DMS 273 treated with DMSO at 0.1 percent for 48 hours (cell line): ENCODE measurements at regions not wholly inside any gene's neighbourhood (a gene's known extent, or its start where the extent isn't known, plus 50 kb on each side); places are given as distances from the start of the nearest gene placed in this dataset.
"Not testable (repeated sequence)": the region's sequence is repeated elsewhere in the genome, so short reads cannot be mapped to it uniquely, and the experiment has no call there.

ENCODE experiments used
- DNase-seq: peaks from one replicate; lab custom pipeline; 2025; lab: John Stamatoyannopoulos, UW

- DNase-seq: no peak
These were observed 228.6 kb upstream of the ARRDC3 start for GRCh38 chr5:91611746-91612145.

- DNase-seq: no peak
These were observed 224.6 kb upstream of the ARRDC3 start for GRCh38 chr5:91607675-91608074.

GRCh38 chr5:91599863-91600262 is 216.7 kb upstream of the ARRDC3 start:
- no peak for DNase-seq

- DNase-seq: no peak
These were observed 215.1 kb upstream of the ARRDC3 start for GRCh38 chr5:91598216-91598615.

- DNase-seq: no peak
These were observed 212.3 kb upstream of the ARRDC3 start for GRCh38 chr5:91595424-91595823.

DNA sequence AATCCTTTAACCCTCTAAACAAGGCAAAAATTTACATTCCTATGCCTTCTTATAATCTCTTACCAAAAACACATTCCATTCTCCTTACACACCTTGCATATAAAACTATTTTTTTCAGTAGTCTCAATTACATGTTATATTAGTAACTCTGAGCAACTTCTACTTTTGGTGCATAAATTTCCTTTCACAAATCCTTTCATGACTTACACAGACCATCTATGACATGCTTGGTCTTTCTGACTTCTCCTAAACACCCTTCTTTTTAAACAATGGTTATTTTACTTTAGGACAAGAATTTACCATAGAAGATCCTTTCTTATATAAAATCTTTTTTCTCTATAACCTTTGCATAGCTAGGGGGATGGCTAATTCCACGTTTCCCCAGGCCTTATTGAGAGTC is 208.0 kb upstream of the ARRDC3 start:
- no peak for DNase-seq

DNA sequence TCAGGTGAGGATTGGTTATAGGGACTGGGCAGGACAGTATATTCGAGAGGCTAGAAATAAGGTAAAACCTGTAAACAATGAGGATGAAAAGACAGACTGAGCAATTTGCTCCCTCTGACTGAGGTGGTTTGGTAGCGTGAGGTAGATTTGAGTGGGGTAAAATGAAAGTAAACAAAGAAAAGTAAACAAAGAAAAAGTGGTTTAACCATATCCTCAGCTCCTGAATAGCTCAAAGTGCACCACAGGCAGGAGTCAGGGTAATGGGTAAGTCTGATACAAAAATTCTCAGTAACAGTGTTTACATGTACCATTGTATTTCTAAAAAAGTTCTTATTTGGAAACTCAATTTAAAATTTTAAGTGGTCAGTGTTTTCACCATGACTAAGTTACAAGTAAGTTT is 203.1 kb upstream of the ARRDC3 start:
- no peak for DNase-seq

GRCh38 chr5:91584352-91584751 is 201.2 kb upstream of the ARRDC3 start:
- DNase-seq: no peak

DNA sequence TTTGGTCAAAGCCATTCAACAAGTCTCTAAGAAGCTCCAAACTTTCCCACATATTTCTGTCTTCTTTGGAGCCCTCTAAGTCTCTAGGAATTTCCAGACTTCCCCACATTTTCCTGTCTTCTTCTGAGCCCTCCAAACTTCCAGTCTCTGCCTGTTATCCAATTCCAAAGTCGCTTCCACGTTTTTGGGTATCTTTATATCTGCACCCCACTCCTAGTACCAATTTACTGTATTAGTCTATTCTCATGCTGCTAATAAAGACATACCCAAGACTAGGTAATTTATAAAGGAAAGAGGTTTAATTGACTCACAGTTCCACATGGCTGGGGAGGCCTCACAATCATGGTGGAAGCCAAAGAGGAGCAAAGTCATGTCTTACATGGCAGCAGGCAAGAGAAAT is 182.9 kb upstream of the ARRDC3 start:
- DNase-seq: not testable (repeated sequence)

DNA sequence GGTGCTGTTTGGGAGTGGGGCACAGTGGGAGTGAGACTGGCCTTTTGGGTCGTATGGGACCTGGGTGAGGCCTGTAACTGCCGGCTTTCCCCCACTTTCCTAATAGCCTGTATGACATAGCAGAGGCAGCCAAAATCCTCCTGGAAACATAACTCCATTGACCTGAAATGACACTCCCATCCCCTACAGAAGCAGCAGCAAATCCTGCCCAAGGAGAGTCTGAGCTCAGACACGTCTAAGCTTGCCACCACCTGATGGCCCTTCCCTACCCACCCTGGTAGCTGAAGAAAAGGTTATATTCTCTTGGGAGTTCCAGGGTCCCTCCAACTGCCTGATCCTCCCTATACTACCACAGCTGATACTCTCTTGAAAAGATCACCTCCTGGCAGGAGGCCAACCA is 179.8 kb upstream of the ARRDC3 start:
- DNase-seq: no peak

GRCh38 chr5:91541696-91542095 is 158.6 kb upstream of the ARRDC3 start:
- no peak for DNase-seq

- DNase-seq: no peak
These were observed 155.1 kb upstream of the ARRDC3 start for GRCh38 chr5:91538179-91538578.

GRCh38 chr5:91535499-91535898 is 152.4 kb upstream of the ARRDC3 start:
- DNase-seq: no peak

DNA sequence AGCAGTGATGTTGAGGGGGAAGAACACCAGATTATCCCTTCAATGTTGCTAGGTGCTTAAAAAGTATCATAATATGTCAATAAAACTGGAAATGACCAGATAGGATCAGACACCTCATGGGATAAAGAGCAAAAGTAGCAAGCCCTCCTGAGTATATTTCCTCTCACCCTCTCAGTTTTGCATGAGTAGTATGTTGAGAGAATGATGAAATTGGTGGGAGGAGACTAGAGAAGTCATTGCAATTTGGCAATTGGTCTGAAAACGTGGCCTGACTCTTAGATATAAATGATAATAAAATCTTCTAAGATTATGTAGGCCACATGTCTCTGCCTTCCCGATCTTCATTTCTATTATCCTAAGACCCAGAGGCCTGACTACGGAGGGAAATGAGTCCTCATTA is 151.2 kb upstream of the ARRDC3 start:
- no peak for DNase-seq

DNA sequence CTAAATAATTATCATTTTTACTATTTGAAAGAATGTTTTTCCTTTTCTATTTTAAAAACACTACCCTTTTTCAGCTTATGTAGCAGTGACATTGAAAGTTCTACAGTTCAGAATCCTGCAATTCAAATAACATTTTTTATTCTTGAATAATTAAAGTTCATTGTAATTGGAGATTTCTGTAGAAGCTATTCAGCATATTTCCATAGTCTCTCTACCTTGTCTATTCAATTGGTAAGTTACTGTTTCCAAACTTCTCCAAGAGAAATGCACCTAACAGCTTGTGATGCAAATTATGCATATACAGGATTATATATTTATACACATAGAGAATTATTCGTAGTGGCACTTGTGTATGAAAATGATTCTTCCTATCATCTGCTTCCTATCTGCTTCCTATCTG is 149.7 kb upstream of the ARRDC3 start:
- no peak for DNase-seq

DNA sequence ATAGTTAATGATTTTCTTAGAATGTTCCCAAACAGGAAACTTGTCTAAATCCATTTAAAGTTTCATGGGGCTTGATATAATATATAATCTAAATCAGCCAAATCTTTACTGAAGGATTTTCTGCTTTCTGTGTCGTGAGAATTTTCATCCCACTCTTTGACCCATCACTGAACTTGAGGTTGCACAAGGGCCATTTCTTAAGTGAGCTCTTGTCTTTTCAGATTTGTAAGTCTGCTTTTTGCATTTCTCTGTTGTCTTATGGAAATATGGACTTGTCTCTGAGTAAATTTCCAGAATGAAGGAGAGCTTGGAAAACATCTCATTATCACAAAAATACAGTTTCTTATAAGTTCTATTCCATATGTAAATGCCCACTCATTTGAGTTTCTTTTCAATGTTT is 149.2 kb upstream of the ARRDC3 start:
- DNase-seq: no peak

GRCh38 chr5:91528831-91529230 is 145.7 kb upstream of the ARRDC3 start:
- no peak for DNase-seq

DNA sequence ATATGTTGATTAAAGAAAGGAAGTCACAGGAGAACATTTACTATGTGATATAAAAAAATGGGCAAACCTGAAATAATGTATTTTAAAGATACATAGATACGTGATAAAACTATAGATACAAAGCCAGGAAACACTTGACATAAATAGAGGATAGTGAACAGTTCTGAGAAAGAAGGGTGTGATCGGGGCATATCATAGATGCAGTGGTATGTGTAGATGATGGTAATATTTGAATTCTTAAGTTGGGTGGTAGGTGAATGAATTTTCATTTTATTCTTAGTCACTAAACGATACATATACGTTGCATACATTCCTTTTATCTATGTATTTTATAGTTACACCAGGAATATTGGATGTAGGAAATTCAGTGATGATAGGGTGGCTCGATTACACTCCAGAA is 138.7 kb upstream of the ARRDC3 start:
- no peak for DNase-seq

DNA sequence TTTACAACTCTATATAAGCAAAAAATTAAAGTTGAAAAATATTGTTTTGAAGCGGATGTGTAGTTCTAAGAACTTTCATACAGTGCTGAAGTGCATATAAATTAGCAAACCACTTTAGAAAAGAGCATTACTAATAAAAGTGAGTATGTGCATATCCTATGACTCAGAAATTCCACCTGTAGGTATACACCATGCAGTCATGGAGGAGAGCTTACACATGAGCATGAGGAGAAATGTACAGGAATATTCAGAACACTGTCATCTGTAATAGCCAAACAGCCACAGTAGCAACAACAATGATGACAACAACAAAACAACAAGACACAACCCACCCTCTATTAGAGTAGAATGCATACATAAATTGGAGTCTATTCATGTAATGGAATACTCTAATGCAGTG is 138.2 kb upstream of the ARRDC3 start:
- DNase-seq: no peak

DNA sequence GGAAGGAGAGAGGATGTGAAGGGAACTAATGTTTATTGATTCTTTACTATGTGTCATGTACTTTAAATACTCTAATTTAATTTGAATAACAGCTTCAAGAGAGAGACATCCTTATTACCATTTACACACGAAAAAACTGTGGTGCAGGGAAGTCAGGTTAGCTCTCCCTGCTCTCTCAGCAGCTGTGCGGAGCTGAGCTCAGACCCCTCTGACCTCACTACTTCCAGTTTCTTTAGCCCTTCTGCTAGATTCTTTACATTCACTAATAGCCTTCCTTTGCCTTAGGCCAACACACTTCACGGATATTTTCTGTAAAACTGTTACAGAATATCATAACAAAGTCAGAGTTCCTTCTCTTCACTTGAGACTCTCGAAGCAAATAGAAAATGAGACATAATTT is 131.3 kb upstream of the ARRDC3 start:
- DNase-seq: no peak

GRCh38 chr5:91503321-91503720 is 120.2 kb upstream of the ARRDC3 start:
- no peak for DNase-seq

- no peak for DNase-seq
These were observed 117.6 kb upstream of the ARRDC3 start for GRCh38 chr5:91500758-91501157.

- peak; percentile 24 for DNase-seq
These were observed 116.9 kb upstream of the ARRDC3 start for GRCh38 chr5:91499943-91500531.

GRCh38 chr5:91495699-91496098 is 112.6 kb upstream of the ARRDC3 start:
- DNase-seq: no peak
